ENCODE measurements at regions not wholly inside any gene's neighbourhood (a gene's known extent, or its start where the extent isn't known, plus 50 kb on each side); places are given as distances from the start of the nearest gene placed in this dataset.

DNA sequence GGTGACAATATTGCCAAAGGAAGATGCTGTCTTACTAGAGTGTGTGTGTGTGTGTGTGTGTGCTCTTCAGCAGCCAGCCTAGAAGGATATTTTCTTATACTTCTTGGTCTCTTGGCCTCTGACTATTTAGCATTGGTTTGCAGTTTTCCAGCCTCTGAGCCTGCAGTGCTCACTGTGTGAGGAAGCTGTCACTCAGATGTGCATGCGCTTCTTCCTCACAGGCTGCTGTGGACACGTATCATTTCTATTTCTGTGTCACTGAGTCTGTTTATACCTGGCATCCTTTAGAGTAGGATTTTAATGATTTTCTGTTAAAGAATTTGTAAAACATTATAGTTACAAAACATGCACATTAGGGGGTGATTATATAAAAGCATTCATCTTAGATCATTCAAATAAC lies 83.3 kb downstream of the ALDH8A1 start:
- no peak for DNase-seq (ENCODE audit: low read depth in 1 of 2, low spot score in 1 of 2)

DNA sequence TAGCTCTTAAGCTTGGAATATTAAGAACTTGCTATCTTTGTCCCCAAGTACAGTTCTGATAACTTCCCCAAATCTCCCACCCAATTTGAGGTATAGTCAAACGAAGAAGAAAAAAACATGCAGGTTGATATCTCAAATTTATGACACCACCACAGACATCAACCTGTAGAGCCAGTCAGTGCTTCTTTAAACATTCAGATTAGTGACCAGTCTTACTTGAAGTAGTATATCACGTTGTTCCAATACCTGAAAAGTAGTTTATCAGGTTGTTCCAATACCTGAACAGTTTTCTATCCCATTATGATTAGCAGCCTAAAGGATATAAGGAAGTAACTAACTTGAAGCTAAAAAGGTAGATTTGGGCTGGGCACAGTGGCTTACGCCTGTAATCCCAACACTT lies 85.3 kb downstream of the ALDH8A1 start:
- DNase-seq (ENCODE audit: low read depth in 1 of 2, low spot score in 1 of 2): no peak

DNA sequence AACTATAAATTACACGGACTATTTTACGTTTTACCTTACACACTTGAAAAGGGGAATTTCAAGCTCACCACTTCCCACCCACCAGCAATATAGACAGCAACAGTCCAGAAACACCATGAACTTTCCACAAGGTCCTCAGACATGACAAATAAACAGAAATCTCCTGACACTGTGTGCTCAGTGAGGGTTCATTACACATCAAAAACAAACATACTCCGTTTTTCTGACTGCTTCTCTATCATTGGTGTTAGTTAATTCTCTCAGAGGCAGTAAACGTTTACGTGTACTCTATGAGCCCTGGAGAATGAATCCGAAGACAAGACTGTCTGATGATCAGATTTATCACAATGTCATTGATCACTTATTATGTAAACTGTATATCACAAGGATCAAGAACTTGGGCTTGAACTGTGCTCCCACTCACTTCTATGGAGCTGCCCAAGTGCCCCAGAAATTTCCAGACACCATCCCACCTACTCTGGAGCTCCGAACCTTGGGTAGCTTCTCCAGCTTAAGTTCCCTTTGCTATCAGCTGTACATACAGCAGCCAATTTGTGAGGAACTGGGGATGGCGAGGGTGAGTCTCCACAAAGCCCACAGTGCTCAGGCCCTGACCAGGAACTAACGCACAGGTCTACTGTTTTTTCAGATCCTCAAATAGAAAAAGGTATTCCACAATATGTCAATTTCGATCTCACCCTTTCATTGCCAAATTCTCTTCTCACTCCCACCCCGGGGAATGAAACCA lies 86.0 kb downstream of the ALDH8A1 start:
- no peak for DNase-seq (ENCODE audit: low read depth in 1 of 2, low spot score in 1 of 2)

DNA sequence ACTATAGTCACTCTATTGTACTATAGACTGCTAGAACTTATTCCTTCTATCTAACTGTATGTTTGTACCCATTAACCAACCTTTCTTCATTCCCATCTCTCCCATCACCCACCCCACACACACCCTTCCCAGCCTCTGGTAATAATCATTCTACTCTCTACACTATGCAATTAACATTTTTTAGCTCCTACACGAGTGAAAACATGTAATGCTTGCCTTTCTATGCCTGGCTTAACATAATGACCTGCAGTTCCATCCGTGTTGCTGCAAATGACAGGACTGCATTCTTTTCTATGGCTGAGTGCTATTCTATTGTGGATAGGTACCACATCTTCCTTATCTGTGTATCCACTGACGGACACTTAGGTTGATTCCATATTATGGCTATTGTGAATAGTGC lies 95.5 kb downstream of the ALDH8A1 start:
- DNase-seq (ENCODE audit: low read depth in 1 of 2, low spot score in 1 of 2): no peak

DNA sequence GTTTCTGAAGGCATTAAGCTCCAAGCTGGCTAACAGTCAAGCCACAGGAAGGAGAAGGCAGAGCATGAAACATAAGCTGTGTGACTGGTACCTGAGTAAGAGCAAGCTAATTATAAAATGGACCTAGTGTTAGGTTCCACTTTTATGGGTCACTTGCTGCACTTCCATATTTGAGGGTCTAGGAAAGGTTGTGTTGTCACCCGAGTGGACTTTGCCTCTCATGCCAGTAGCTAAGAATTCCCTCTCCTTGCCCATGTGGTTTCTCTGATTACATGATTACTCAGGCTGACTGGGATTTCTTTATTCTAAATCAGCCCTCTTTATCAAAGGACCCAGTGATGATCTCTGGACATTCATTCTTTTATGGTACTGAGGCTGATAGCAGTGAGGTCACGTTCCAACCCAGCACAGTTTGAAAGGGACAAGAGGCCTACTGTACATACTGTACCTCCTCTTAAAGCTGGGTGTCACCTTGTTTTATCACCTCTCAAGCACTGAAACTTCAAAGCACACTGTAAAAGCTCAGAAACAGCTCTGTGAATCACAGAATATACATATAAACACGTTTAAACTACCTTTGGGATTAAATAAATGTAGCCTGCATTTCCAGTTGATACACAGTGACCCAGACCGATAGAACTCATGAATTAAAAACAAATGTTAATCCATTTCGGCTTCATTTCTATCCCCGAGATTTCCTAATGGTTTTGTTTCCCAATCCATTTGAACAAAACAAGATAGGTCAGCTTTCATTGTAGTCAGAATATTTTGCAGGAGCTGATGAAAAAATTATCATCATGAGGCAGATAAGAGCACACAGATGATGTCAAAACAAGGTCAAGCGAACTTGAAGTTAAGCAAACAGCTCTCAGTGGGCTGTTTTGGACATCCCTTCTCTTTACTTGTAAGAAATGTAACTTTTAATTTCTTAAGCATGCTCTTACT lies 96.5 kb downstream of the ALDH8A1 start:
- no peak for DNase-seq (ENCODE audit: low read depth in 1 of 2, low spot score in 1 of 2)

DNA sequence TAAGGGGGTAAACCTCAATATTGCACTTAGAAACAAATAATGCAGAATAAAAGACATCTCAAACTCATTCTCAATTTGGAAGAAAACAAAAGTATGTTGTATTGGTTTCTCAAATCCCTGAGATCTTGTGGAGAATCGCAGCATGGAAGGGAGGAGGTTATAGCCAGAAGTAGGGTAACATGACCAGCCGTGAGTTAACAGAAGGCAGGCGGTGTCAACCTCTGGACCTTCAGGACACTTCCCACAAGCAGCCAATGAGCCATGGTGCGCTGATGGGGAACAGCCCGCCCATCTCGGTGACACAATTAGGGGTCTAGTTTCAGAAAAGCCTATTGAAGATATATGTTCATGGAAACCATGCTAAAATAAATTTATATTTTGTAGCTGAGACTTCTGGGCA lies 98.4 kb downstream of the ALDH8A1 start:
- DNase-seq (ENCODE audit: low read depth in 1 of 2, low spot score in 1 of 2): no peak

DNA sequence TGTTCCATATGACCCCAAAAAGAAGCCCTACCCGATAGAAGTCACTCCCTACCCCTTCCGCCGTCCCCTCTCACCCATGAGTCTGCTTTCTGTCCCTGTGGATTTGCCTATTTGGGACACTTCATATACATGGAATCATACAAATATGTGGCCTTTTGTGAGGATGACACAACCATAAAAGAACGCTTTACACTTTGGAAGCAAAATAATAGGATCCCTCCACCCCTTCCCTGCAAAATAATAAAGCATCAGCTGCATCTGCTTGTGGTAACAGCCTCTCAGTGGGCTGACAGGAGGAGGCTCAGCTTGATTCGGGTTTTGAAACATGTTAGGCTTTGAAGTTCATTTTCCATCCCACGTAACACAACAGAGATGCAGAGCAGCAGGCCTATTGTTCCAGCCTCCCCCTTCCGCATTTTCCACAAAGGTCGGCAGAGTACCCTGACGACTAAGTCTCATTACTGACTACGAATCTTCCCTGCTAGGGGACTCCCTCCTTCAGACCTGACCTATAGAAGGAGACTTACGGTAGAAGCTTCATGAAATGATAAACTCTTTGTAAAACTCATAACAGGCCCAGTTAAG lies 99.1 kb downstream of the ALDH8A1 start:
- DNase-seq (ENCODE audit: low read depth in 1 of 2, low spot score in 1 of 2): no peak

DNA sequence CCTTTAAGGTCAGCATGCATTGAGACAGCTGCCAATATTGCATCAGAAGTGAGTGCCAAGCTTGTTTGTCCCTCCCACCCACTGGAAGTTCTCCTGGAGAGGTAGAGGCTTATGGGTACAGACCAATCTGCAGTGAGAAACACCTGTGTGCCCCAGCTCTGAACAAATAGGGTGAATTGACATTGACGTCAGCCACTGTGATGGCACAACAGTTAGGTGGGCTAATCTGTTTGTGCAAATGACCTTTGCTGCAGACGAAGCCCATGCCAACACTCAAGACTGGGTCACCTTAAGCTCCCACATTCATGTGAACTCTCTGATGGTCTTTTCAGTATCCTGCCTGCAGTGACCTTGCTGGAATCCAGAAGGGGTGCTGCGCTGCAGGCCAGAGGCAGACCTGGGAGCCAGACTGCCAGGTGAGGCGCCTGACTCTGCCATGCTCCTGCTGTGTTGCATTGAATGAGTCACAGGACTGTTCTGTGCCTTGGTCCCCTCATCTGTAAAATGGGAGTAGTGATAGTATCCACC lies 99.9 kb downstream of the ALDH8A1 start:
- DNase-seq (ENCODE audit: low read depth in 1 of 2, low spot score in 1 of 2): no peak

DNA sequence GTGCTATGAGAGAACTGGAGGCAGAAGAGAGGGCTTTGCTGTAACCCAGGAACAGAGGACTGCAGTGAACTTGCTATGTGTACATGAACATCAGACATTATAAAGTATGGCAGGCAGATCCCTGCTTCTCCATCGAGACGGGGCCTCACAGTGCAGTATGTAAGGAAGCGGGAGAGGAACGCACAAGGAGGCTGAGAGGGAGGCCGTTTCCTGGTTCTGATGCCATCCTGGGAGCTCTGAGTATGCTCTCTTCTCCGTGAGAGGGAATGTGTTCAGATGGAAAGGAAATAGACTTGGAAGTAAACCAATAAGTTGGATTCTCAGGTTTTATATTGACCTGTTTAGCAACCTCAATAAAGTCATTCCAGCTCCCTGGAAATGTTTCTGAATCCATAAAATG lies 101.8 kb downstream of the ALDH8A1 start:
- no peak for DNase-seq (ENCODE audit: low read depth in 1 of 2, low spot score in 1 of 2)

DNA sequence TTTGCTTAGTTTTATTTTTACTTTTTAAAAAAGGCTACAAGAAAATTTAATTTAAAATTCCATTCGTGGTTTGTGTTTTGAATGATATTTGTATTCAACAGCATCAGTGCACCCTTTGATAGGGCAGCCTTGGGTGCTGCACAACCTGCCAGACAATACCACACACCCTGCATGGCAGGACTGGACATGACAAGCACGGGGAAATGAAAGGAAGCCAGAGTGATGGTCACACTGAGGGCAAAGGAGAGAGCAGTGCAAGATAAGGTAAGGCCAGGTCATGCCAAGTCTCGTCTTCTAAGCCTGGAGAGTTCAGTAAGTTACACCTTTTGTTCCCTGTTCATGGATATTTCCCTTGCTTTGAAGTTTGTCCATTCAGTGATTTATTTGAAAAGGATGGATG lies 103.0 kb downstream of the ALDH8A1 start:
- no peak for DNase-seq (ENCODE audit: low read depth in 1 of 2, low spot score in 1 of 2)

DNA sequence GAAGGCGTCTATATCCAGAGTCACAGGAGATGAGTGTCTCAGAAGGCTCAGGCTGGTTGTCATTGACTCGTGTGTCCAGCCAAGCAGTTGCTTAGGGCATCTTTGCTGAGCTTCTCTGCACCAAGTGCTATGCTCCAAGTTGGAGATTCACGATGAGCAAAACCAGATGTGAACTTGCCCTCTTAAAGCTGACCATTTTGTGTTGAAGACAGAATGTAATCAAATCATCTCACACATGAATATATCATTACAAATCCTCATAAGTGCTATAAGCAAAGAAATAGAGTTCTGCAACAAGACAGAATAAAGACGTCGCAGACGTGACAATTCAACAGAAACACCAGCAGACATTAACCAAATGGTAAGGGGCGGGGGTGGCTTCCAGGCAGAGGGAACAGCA lies 103.9 kb downstream of the ALDH8A1 start:
- DNase-seq (ENCODE audit: low read depth in 1 of 2, low spot score in 1 of 2): no peak

DNA sequence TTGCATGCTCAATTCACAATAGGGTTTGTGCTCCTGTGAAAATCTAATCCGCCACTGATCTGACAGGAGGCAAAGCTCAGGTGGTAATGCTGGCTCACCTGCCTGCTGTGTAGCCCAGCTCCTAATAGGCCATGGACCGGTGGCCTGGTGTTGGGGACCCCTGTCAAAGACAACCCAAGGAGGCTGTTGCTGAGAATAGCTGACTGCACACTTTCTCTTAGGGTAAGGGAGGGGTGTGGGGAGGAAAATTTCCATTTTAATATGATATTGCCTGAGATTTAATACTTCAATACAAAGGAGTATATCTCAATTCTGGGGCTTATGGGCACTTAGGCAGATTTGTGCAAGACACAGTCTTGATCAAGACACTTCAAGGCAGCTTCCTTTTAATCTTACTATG lies 105.8 kb downstream of the ALDH8A1 start:
- DNase-seq (ENCODE audit: low read depth in 1 of 2, low spot score in 1 of 2): no peak

DNA sequence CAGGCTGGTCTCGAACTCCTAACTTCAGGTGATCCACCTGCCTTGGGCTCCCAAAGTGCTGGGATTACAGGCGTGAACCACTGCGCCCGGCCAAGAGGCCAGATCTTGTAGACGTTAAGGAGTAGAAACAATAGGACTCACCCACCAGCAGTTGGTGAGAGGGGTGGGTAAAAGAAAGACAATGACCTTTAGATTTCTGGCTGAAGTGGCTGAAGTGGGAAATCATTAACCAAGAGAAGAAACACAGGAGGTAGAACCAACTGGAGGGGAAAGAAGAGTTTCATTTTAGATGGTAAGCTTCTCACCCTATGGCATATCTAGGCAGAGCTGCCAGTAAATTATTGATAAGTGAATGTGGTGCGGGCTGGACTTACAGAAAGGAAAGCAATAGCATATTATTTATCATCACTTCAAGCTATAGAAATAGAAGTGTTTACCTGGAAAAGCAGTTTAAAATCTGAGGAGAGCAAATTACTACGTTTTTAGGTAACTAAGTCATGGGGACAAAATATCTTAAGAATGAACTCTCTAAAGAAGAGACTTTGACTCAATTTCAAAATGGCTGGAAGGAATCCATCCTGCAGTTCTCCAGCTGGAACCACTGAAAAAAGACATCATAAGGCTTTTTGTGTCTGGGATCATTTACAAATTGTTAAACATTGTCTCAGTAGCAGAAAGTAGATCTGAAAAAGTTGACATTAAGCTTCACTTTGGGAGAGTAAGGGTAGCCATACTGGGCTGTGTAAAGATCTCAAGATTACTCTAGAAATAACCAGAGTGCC lies 109.6 kb downstream of the ALDH8A1 start:
- no peak for DNase-seq (ENCODE audit: low read depth in 1 of 2, low spot score in 1 of 2)

DNA sequence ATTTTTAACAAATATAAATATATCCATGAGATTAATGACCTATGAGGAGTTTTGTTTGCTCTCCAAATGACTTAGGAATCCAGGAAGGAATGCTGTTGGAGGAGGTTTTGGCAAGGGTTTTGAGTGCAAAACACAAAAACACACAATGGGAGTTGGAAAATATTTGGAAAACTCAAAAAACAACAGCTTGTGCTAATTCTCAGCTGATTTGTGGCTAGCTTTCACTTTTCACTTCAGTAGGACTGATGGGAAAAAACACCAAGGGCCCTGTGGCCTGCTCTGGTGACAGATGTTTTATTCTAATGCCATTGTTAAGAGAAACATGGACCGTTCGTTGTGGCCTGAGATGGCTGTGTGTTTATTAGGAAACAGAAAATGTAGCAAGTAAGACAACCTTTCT lies 113.9 kb downstream of the ALDH8A1 start:
- DNase-seq (ENCODE audit: low read depth in 1 of 2, low spot score in 1 of 2): no peak

DNA sequence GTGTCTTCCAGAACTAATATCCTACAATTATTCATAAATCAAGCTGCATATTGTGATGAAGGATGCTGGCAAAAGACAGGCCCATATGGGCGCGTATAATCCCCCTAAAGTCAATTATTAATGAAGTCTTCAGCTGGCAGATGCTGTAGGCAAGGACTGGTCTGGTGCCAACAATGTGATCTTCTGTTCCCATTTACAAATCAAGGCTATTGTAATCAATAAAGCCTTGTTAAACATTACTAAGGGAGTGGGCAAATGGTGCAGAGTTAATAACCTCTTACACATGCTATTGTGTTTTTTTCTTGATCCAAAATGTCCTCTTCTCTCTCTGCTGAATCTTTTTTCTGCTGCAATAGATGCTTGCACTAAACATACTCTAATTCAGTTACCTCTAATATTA lies 119.0 kb downstream of the ALDH8A1 start:
- no peak for DNase-seq (ENCODE audit: low read depth in 1 of 2, low spot score in 1 of 2)

DNA sequence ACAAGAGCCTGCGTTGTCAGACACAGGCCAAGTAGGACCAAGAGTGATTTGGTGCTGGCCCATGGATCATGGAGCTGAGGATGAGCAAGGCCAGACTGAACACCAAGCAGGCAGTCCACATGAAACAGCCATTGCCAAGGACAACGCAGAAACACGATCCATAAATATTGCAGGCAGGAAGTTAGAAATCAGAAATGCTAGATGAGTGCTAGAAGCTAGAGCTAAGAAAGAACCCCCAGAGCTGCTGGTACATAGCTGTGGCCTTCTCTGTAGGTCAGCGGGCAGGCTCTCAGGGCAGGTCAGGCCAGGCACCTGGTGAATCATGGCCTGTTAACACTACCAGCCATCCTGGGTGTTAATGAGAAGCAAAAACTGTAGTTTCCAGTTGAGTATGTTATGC lies 119.7 kb downstream of the ALDH8A1 start:
- DNase-seq (ENCODE audit: low read depth in 1 of 2, low spot score in 1 of 2): no peak

DNA sequence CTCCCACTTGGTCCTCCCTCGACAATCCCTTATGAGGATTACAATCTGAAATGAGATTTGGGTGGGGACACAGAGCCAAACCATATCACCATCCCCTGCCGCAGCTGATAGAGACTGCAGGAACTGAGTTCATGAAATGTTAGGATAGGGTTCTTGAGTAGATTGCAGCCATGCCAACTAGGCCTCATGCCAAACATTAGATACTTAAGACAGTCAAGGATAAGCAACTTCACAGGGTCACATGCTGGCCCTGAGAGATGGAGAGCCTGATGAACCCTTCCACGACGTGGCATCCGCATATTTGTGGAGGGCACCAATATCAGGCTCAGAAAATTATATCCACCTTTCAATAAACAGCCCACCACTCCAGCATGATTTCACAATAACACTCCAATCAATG lies 121.3 kb downstream of the ALDH8A1 start:
- no peak for DNase-seq (ENCODE audit: low read depth in 1 of 2, low spot score in 1 of 2)

DNA sequence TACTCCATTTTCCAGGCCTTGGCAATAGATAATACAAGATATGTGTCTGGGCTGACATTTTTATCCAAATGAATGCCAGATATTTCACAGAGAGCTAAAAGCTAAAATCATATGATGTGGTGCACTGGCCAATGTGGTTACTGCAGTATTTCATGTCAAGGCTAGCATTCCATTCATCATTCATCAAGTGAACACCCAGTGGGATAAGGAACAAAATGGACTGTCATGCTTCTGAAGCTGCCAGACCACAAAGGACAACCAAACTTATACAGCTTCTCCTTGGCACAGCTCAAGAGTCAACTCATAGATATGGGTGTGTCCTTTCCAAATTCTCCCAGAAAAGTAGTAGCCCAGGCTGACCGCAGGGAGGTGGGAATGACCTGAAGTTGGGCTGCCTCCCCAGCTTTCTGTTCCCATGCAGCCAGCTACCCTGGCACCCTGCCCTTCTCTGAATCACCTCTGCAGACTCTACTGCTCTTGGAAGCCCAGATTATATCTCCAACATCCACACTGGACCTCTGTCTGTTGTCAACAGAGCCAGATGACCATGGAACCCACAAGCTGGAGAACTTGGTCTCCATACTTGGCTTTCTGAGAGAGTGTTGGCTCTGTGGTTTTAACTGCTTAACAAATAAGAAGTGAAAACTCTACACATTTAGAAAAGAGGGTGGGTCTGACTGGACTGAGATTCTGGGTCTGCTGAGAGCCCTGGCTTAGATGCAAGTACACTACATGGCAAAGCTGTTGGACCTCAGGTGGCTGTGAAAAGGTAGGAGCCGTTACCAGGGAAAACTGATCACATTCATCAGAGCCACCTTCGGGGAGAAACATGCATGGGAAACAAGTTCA lies 122.8 kb downstream of the ALDH8A1 start:
- no peak for DNase-seq (ENCODE audit: low read depth in 1 of 2, low spot score in 1 of 2)

DNA sequence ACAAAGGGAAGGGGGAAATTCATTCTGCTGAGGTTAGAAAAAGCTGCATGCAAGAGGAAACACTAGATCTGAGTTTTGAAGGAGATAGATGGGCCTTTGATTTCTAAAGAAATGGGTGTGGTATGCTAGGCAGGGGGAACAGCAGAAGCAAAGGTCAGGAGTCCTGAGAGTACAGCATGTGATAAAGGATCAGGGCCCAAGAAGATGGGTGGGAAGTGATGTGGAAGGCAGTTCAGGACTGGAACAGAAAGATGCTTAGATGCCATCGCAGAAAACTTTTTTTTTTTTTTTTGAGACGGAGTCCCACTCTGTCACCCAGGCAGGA lies 126.2 kb downstream of the ALDH8A1 start:
- no peak for DNase-seq (ENCODE audit: low read depth in 1 of 2, low spot score in 1 of 2)
